Neuronal stem cell (in vitro differentiated cells): ENCODE measurements at regions not wholly inside any gene's neighbourhood (a gene's known extent, or its start where the extent isn't known, plus 50 kb on each side); places are given as distances from the start of the nearest gene placed in this dataset.
A peak's percentile ranks its signal among the peaks of the same experiment; 100 is the strongest.

ENCODE experiments used
- DNase-seq: peaks from one replicate; pipeline ENCODE4 v3.0.0-alpha.2; 2013; ENCODE audit warnings: low spot score
- H2AFZ ChIP-seq: one replicate; pipeline ENCODE4 v1.6.1; 2013; ENCODE audit warnings: mild to moderate bottlenecking, low read length, inconsistent platforms
- H2AK5ac ChIP-seq: 2 replicates; pipeline ENCODE4 v1.6.1; 2013; ENCODE audit warnings: low read depth, mild to moderate bottlenecking, inconsistent platforms, low read length, moderate library complexity, mixed read lengths
- H2BK120ac ChIP-seq: 2 replicates; pipeline ENCODE4 v1.6.1; 2013; ENCODE audit warnings: low read depth, mild to moderate bottlenecking, inconsistent platforms, low read length, moderate library complexity, mixed read lengths
- H2BK12ac ChIP-seq: one replicate; pipeline ENCODE4 v1.6.1; 2013; ENCODE audit warnings: low read length, inconsistent platforms
- H2BK15ac ChIP-seq: 2 replicates; pipeline ENCODE4 v1.6.1; 2013; ENCODE audit warnings: mild to moderate bottlenecking, low read length, inconsistent platforms, mixed read lengths
- H2BK5ac ChIP-seq: one replicate; pipeline ENCODE4 v1.6.1; 2013; ENCODE audit warnings: inconsistent platforms, mild to moderate bottlenecking, low read length, moderate library complexity
- H3K14ac ChIP-seq: one replicate; pipeline ENCODE4 v1.6.1; 2013; ENCODE audit warnings: low read length, inconsistent platforms
- H3K18ac ChIP-seq: 2 replicates; pipeline ENCODE4 v1.6.1; 2013; ENCODE audit warnings: low read length, inconsistent platforms
- H3K23ac ChIP-seq: 2 replicates; pipeline ENCODE4 v1.6.1; 2013; ENCODE audit warnings: low read depth, mild to moderate bottlenecking, mixed read lengths, low read length, inconsistent platforms; ENCODE audit not compliant: poor library complexity
- H3K27ac ChIP-seq: replicated peaks from 3 replicates; pipeline ENCODE4 v1.5.1; 2013; ENCODE audit warnings: low read length, inconsistent platforms
- H3K27me3 ChIP-seq, 3 experiments: 2 replicates each; pipeline ENCODE4 v1.6.1; 2013; ENCODE audit warnings: low read length in 3 of 3, mild to moderate bottlenecking in 2 of 3, inconsistent platforms in 1 of 3, low read depth in 1 of 3, mixed read lengths in 1 of 3, moderate library complexity in 1 of 3; ENCODE audit not compliant: control insufficient read depth in 3 of 3, insufficient read depth in 3 of 3
- H3K36me3 ChIP-seq, 2 donors: replicated peaks in 1 of 2; 2 replicates each; pipeline ENCODE4 v1.6.1; 2013; ENCODE audit warnings: low read length in 2 of 2; ENCODE audit not compliant: control insufficient read depth in 2 of 2, insufficient read depth in 2 of 2
- H3K4ac ChIP-seq: 2 replicates; pipeline ENCODE4 v1.6.1; 2013; ENCODE audit warnings: inconsistent platforms, mild to moderate bottlenecking, low read length, moderate library complexity
- H3K4me1 ChIP-seq, 2 donors: 1 replicate in 1 of 2; 2 replicates in 1 of 2; pipeline ENCODE4 v1.6.1; 2013; ENCODE audit warnings: low read length in 2 of 2, low read depth in 1 of 2; ENCODE audit not compliant: control insufficient read depth in 2 of 2, insufficient read depth in 1 of 2
- H3K4me2 ChIP-seq: one replicate; pipeline ENCODE4 v1.6.1; 2013; ENCODE audit warnings: mild to moderate bottlenecking, low read length, inconsistent platforms; ENCODE audit not compliant: insufficient read depth, poor library complexity, severe bottlenecking
- H3K4me3 ChIP-seq, 2 donors: 2 replicates each; pipeline ENCODE4 v1.5.1; 2013; ENCODE audit warnings: low read length in 2 of 2, mild to moderate bottlenecking in 2 of 2, inconsistent platforms in 1 of 2, moderate library complexity in 1 of 2
- H3K79me1 ChIP-seq: one replicate; pipeline ENCODE4 v1.6.1; 2013; ENCODE audit warnings: low read depth, mild to moderate bottlenecking, inconsistent platforms, low read length, moderate library complexity
- H3K9ac ChIP-seq: one replicate; pipeline ENCODE4 v1.6.1; 2013; ENCODE audit warnings: mild to moderate bottlenecking, low read depth, low read length, inconsistent platforms; ENCODE audit not compliant: poor library complexity
- H3K9me3 ChIP-seq, 2 donors: replicated peaks in 1 of 2; 2 replicates each; pipeline versions ENCODE3 to v1.6.1; 2013; ENCODE audit warnings: low read length in 2 of 2, mild to moderate bottlenecking in 2 of 2, inconsistent platforms in 1 of 2, low read depth in 1 of 2, mixed read lengths in 1 of 2, moderate library complexity in 1 of 2; ENCODE audit not compliant: control insufficient read depth in 2 of 2, insufficient read depth in 1 of 2
- H4K8ac ChIP-seq: one replicate; pipeline ENCODE4 v1.6.1; 2013; ENCODE audit warnings: low read depth, mild to moderate bottlenecking, inconsistent platforms, low read length, moderate library complexity
- H4K91ac ChIP-seq: one replicate; pipeline ENCODE4 v1.6.1; 2013; ENCODE audit warnings: low read length, low read depth, mild to moderate bottlenecking, inconsistent platforms; ENCODE audit not compliant: poor library complexity
- WGBS, 2 donors: extraction: QIAGEN DNeasy Blood & Tissue Kit; methylation state at CpG; one replicate each; pipeline ENCODE4 v1.1.7; 2013; ENCODE audit warnings: missing lambda C conversion rate in 2 of 2, mixed read lengths in 1 of 2; ENCODE audit not compliant: insufficient read length in 2 of 2, insufficient replicate concordance in 1 of 2; ENCODE audit errors: extremely low coverage in 2 of 2; 5-methylcytosine and 5-hydroxymethylcytosine counted together

DNA sequence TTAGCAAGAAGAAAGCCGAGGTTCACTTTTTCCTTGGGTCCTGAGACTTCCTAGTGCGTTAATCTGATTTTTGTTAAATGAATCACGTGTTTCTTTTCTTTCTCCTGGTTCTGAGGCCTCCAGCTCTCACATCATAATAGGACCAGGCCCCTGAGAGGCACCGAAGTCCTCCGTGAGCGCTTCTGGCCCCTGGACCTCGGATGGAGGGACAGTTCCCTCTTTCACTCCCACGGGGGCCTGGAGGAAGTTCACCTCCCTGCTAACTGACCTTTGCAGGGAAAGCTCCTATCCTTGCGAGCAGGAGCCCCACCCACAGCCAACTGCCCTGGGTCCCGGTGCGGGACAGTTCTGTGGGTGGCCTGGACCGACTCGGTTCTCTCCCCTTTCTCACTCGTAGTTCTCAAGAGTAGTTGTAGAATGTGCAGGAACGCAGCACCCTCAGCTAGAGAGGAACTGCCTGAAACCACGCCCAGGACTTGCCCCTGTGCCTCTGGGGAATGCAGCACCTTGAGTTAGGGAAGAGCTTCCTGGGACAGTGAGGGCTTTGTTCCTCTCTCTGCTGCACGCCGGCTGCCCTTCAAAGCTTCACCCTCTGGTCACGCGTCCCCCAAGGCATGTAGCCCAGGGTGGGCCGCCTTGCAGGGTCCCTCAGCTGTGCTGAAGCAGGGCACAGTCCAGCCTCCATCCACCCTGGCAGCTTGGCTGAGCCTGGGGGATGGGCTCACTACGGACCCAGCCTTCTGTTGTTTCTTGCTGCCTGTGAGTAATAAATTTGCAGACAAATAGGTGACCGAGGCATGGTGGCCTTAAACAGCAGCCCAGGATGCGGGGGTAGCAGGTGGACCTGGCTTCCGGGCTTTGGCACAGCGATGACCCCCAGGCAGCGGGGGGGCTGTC, 264.6 kb downstream of the ADGRD1 start:
- Histone ChIP-seq H4K91ac (peak overlapping the region; percentile 19), H2BK5ac (no peak overlapping the region), H2AFZ (peak overlapping the region; percentile 56), H2AK5ac (peak overlapping the region; percentile 12), H3K18ac (peak overlapping the region; percentile 80), H3K14ac (peak overlapping the region; percentile 39), H2BK12ac (no peak overlapping the region), H3K36me3 (no peaks in the 10 kb centered on the region), H3K4me1 (peaks cover 34 to 40% of the 10 kb centered on the region in 2 donors), H2BK120ac (no peak overlapping the region), H3K23ac (no peak overlapping the region), H3K27ac (no peak overlapping the region), H2BK15ac (peak overlapping the region; percentile 33), H3K4me2 (no peak overlapping the region), H3K9me3 (no peaks in the 10 kb centered on the region), H3K4me3 (no peak overlapping the region), H3K27me3 (no peaks in the 10 kb centered on the region), H3K9ac (no peak overlapping the region), H4K8ac (no peak overlapping the region), H3K4ac (no peak overlapping the region), H3K79me1 (no peaks in the 10 kb centered on the region)
- no peak for DNase-seq
- no CpG with 5 or more reads among the region's 27 CpGs for WGBS, 2 donors

DNA sequence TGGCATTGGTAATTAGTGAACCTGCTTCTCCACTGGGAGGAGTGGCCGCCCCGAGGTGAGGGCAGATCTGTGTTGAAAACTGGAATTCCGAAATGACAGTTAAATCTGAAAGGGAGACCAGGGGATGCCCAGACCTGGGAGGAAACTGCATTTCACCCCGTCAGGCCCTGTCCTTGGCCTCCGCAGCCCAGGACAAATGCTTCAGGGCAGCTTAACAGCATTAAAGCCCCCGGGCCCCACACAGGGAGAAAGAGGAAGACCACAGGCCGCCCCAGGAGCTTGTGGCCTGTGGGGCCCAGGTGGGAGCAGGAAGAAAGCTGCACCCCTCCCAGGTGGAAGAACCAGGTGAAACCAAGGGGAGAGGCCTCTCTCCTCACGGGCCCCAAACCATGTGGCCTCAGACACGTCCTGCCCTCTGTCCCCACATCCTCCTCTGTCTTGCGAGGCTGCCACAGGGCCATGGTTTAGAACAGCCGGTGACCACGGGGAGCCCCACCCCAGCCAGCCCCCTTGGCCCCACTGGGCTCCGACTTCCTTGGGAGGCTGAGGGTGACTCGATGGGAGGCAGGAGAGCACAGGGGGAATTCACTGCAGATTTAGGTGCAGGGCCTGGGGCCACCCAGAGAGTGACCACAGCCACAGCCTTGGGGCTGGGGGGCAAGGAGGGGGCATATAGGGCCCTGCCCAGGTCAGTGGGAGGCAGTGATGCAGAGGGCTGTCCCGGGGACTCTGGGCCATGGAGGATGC, 265.4 kb downstream of the ADGRD1 start:
- Histone ChIP-seq H2BK120ac (peak overlapping the region; percentile 55), H3K18ac (peak overlapping the region; percentile 85), H2BK15ac (peak overlapping the region; percentile 93), H3K23ac (no peak overlapping the region), H2BK12ac (peak overlapping the region; percentile 79), H3K9me3 (no peaks in the 10 kb centered on the region), H3K4me1 (peaks cover 35 to 40% of the 10 kb centered on the region in 2 donors), H3K14ac (no peak overlapping the region), H3K27me3 (no peaks in the 10 kb centered on the region), H4K8ac (no peak overlapping the region), H3K4me2 (no peak overlapping the region), H3K36me3 (no peaks in the 10 kb centered on the region), H2BK5ac (peak overlapping the region; percentile 70), H3K79me1 (peaks cover 1% of the 10 kb centered on the region), H3K4ac (no peak overlapping the region), H4K91ac (no peak overlapping the region), H3K27ac (no peak overlapping the region), H3K4me3 (no peak overlapping the region), H2AFZ (no peak overlapping the region), H2AK5ac (peak overlapping the region; percentile 90), H3K9ac (no peak overlapping the region)
- no peak for DNase-seq
- WGBS, 2 donors: no CpG with 5 or more reads among the region's 15 CpGs

DNA sequence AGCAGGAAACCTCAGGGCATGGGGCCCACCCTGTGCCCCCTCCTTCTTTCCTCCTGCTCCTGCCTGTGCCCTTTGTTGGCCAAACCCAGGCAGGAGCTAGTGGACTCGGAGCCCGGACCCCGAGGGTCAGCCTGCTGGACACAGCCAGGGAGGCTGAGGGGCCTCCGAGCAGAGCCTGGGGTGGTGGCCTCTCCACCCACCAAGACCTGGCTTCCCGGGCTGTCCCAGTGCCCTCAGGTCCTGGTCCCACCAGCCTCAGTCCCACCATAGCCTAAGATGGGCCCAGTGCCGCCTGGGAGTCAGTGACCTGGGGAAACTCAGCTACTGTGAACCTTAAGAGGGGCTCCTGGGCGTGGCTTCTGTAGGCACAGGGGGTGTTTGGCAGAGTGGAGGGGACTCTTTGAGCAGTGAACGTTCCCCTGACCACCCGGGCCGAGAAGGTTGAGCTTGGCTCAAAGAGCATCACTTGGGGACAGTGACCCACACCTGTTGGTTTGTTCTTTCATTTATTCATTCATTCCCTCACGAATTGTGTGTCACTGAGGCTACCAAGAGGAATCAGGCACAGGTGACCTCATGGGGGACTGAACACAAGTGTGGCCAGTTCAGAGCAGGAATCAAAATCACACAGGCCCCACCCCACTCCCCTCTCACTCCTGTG, 266.1 kb downstream of the ADGRD1 start:
- Histone ChIP-seq H3K18ac (peak overlapping the region; percentile 85), H3K36me3 (no peaks in the 10 kb centered on the region), H3K9ac (no peak overlapping the region), H2BK12ac (no peak overlapping the region), H3K4me1 (peaks cover 35 to 40% of the 10 kb centered on the region in 2 donors), H2BK120ac (peak overlapping the region; percentile 55), H2AK5ac (peak overlapping the region; percentile 90), H3K27ac (no peak overlapping the region), H2BK15ac (peak overlapping the region; percentile 93), H3K27me3 (no peaks in the 10 kb centered on the region), H4K91ac (no peak overlapping the region), H2BK5ac (peak overlapping the region; percentile 70), H3K79me1 (peaks cover 1% of the 10 kb centered on the region), H2AFZ (no peak overlapping the region), H3K14ac (no peak overlapping the region), H3K4me2 (no peak overlapping the region), H4K8ac (no peak overlapping the region), H3K9me3 (no peaks in the 10 kb centered on the region), H3K4me3 (no peak overlapping the region), H3K23ac (no peak overlapping the region), H3K4ac (no peak overlapping the region)
- no peak for DNase-seq
- no CpG with 5 or more reads among the region's 11 CpGs for WGBS, 2 donors

DNA sequence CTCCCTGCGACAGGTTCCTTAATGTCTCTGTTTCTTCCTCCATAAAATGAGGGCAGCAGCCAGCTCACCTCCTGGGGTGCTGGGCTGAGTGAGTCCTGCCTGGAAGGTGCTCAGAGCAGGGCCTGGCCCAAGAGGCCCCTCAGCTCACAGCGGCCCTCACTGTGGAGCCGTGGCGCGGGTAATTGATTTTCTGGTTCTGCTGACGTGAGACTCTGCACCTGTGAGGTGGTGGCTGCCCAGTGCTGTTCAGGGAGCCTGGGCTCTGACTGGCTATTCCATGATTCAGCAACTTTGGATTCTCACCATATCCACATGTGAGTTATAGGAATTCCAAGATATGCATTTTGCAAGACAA, 266.6 kb downstream of the ADGRD1 start:
- H3K27me3 ChIP-seq: no peaks in the 10 kb centered on the region
- no peak overlapping the region for H4K91ac ChIP-seq
- H2BK15ac ChIP-seq: no peak overlapping the region
- peak overlapping the region; percentile 23 for H3K18ac ChIP-seq
- H3K36me3 ChIP-seq: no peaks in the 10 kb centered on the region
- no peak for DNase-seq
- H2BK5ac ChIP-seq: peak overlapping the region; percentile 70
- H3K4ac ChIP-seq: no peak overlapping the region
- H3K14ac ChIP-seq: no peak overlapping the region
- H2AFZ ChIP-seq: no peak overlapping the region
- H4K8ac ChIP-seq: no peak overlapping the region
- WGBS, 2 donors: no CpG with 5 or more reads among the region's 6 CpGs
- no peak overlapping the region for H2BK120ac ChIP-seq
- peaks cover 35 to 40% of the 10 kb centered on the region in 2 donors for H3K4me1 ChIP-seq
- no peak overlapping the region for H3K27ac ChIP-seq
- no peak overlapping the region for H2BK12ac ChIP-seq
- no peak overlapping the region for H2AK5ac ChIP-seq
- H3K9me3 ChIP-seq: no peaks in the 10 kb centered on the region
- H3K23ac ChIP-seq: no peak overlapping the region
- no peak overlapping the region for H3K4me3 ChIP-seq
- peaks cover 1% of the 10 kb centered on the region for H3K79me1 ChIP-seq
- H3K9ac ChIP-seq: no peak overlapping the region
- no peak overlapping the region for H3K4me2 ChIP-seq
